Panc1 (cell line): ENCODE measurements at regions not wholly inside any gene's neighbourhood (a gene's known extent, or its start where the extent isn't known, plus 50 kb on each side); places are given as distances from the start of the nearest gene placed in this dataset.

ENCODE experiments used
- CTCF ChIP-seq: fragments of 450-650 bp; IDR thresholded peaks from 2 replicates; pipeline ENCODE4 v1.5.1; 2017; ENCODE audit warnings: mild to moderate bottlenecking
- POLR2AphosphoS5 ChIP-seq: IDR thresholded peaks from 2 replicates; pipeline ENCODE4 v1.6.1; 2012; ENCODE audit warnings: mild to moderate bottlenecking, low read depth, low read length, moderate library complexity

GRCh38 chr4:147347217-147347616 is 133.7 kb upstream of the EDNRA start:
- TF ChIP-seq CTCF: no peak
- TF ChIP-seq POLR2AphosphoS5: no peak
